ENCODE measurements at regions not wholly inside any gene's neighbourhood (a gene's known extent, or its start where the extent isn't known, plus 50 kb on each side); places are given as distances from the start of the nearest gene placed in this dataset.

- TF ChIP-seq CTCF (IDR thresholded peaks at IDR 0.05; ENCODE audit: low read depth, low read length, poor library complexity, severe bottlenecking) (no peak), EZH2phosphoT487 (IDR thresholded peaks at IDR 0.05; ENCODE audit: borderline replicate concordance, low read length) (no peak)
Observed at GRCh38 chr4:57445686-57446085, 335.5 kb upstream of the IGFBP7 start.

Measured in DOHH2 (cell line).